ENCODE measurements at regions not wholly inside any gene's neighbourhood (a gene's known extent, or its start where the extent isn't known, plus 50 kb on each side); places are given as distances from the start of the nearest gene placed in this dataset.

DNA sequence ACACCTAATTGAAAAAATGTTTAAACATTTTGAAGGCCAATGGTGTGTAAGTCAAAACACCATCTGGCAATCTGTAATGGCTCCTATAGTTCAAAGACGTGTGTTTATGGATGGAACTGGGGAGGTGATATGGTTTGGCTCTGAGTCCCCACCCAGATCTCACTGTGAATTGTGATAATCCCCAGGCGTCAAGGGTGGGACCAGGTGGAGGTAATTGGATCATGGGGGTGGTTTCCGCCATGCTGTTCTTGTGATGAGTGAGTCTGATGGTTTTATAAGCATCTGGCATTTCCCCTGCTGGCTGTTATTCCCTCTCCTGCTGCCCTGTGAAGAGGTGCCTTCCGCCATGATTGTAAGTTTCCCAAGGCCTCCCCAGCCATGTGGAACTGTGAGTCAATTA is 52.2 kb downstream of the ADRA2C start:
- DNase-seq (ENCODE audit: low read depth, low spot score): no peak
- H3K9me3 ChIP-seq (ENCODE audit: control insufficient read depth, insufficient read depth, low read length): no peaks in the 10 kb centered on the region
- H3K4me3 ChIP-seq (ENCODE audit: low read length): no peak overlapping the region
- no peaks in the 10 kb centered on the region for H3K27me3 ChIP-seq (ENCODE audit: control insufficient read depth, insufficient read depth, low read length)
- no CpG with 5 or more reads among the region's 4 CpGs for WGBS (ENCODE audit: insufficient coverage, insufficient read length)
- H3K4me1 ChIP-seq (ENCODE audit: control insufficient read depth, insufficient read depth, low read length): peaks cover 5% of the 10 kb centered on the region; the same call in 1 of the 2 replicates
- H3K36me3 ChIP-seq (ENCODE audit: control insufficient read depth, insufficient read depth, low read length): no peaks in the 10 kb centered on the region
- no peak overlapping the region for H3K27ac ChIP-seq (ENCODE audit: low read length)

DNA sequence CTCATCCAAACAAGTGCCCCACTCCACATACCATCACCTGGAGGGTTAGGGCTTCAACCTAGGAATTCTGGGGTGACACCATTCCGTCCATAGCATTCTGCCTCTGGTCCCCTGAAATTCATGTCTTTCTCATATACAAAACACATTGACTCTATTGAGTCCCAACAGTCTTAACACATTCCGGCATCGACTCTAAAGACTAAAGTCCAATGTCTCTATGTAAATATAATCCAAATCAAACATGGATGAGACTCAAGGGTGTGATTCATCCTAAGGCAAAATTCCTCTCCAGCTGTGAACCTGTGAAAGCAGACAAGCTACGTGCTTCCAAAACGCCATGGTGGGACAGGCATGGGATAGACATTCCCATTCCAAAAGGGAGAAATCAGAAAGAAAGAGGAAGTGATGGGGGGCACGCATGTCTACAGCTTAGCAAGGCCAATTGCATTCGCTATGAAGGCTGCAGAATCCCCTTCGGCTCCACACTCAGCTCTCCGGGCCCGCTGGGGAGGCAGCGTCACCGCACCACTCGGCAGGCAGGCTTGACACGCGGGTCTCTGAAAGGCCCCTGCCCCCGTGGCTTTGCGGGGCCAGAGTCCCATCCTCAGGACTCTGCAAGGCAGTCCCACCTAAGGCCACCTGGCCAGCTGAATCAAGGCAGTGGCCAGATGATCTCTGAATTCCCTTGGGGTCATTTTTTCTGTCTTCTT is 53.2 kb downstream of the ADRA2C start:
- no peaks in the 10 kb centered on the region for H3K27me3 ChIP-seq (ENCODE audit: control insufficient read depth, insufficient read depth, low read length)
- no CpG with 5 or more reads among the region's 17 CpGs for WGBS (ENCODE audit: insufficient coverage, insufficient read length)
- H3K4me1 ChIP-seq (ENCODE audit: control insufficient read depth, insufficient read depth, low read length): peaks cover 5% of the 10 kb centered on the region; the same call in 1 of the 2 replicates
- H3K9me3 ChIP-seq (ENCODE audit: control insufficient read depth, insufficient read depth, low read length): no peaks in the 10 kb centered on the region
- H3K4me3 ChIP-seq (ENCODE audit: low read length): no peak overlapping the region
- no peak for DNase-seq (ENCODE audit: low read depth, low spot score)
- no peaks in the 10 kb centered on the region for H3K36me3 ChIP-seq (ENCODE audit: control insufficient read depth, insufficient read depth, low read length)
- no peak overlapping the region for H3K27ac ChIP-seq (ENCODE audit: low read length)

DNA sequence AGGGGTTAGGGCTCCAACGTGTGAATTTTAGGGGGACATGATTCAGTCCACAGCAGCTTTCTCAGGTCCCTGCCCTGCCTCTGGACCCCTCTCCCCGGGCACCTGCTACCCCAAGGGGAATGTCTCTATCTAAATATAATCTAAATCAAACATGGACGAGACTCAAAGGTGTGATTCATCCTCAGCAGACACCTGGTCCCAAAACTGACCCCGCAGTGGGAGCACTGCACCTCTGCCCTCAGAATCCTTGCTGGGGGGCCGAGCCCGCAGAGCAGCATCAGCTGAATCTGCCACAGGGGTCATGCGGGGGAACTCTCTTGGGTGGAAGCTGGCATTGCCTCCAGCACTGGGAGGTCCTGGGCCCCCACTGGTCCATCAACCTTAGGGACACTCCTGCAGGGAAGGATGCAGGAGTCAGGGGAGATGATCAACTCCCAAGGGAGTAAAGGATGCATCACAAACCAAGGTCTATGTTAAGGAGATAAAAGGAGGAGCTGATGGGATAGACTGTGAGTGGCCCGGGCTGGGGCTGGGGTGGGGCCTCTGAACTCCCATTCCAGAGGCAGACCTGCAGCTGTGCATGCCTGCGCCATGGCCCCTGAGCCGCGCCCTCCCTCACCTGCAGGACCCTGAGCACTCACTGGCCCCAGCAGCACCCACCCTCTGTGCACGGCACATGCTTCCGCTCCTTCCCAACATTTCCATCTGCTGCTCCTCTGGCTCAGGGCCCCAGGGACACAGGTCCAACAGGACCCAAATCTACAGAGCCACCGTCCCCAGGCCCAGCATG is 54.0 kb downstream of the ADRA2C start:
- Histone ChIP-seq H3K9me3 (ENCODE audit: control insufficient read depth, insufficient read depth, low read length) (no peaks in the 10 kb centered on the region), H3K27me3 (ENCODE audit: control insufficient read depth, insufficient read depth, low read length) (no peaks in the 10 kb centered on the region), H3K4me3 (ENCODE audit: low read length) (no peak overlapping the region), H3K36me3 (ENCODE audit: control insufficient read depth, insufficient read depth, low read length) (no peaks in the 10 kb centered on the region), H3K27ac (ENCODE audit: low read length) (no peak overlapping the region), H3K4me1 (ENCODE audit: control insufficient read depth, insufficient read depth, low read length) (peaks cover 5% of the 10 kb centered on the region; the same call in 1 of the 2 replicates)
- DNase-seq (ENCODE audit: low read depth, low spot score): no peak
- WGBS (ENCODE audit: insufficient coverage, insufficient read length): no CpG with 5 or more reads among the region's 14 CpGs

DNA sequence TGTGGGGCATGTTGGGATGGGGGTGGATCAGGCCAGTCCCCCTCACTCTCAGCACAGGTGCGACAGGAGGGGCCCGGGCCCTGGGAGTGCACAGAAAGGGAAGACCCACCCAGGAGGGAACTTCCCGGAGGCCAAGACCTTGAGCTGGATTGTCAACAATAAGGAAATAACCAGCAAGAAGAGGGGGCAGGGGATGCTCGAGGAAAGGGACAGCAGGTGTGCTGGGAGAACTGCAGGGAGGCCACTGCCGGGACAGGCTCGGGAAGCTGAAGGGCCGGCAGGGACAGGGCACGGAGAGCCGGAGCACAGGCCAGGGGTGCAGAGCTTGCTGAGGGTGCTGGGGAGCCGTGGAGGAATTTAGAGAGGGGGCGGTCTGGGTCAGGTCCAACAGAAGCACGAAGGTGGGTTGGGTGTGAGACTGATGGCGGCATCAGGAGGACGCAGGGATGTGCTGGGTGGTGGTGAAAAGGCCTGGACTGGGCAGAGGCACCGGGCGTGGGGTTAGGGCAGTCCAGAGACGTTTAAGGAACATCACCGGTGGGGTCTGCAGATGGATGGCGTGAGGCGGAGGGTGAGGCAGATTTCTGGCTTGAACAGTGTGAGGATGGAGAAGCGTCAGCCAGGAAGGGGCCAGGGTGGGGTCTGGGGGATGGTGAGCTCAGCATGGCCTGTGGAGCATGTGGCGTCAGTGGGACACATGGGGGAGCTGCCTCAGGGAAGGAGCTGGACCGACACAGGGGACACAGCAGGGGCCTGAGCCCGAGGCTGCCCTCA is 54.8 kb downstream of the ADRA2C start:
- no peak overlapping the region for H3K4me3 ChIP-seq (ENCODE audit: low read length)
- H3K27ac ChIP-seq (ENCODE audit: low read length): no peak overlapping the region
- H3K9me3 ChIP-seq (ENCODE audit: control insufficient read depth, insufficient read depth, low read length): no peaks in the 10 kb centered on the region
- no peak for DNase-seq (ENCODE audit: low read depth, low spot score)
- H3K36me3 ChIP-seq (ENCODE audit: control insufficient read depth, insufficient read depth, low read length): no peaks in the 10 kb centered on the region
- WGBS (ENCODE audit: insufficient coverage, insufficient read length): no CpG with 5 or more reads among the region's 24 CpGs
- no peaks in the 10 kb centered on the region for H3K27me3 ChIP-seq (ENCODE audit: control insufficient read depth, insufficient read depth, low read length)
- peaks cover 5% of the 10 kb centered on the region; the same call in 1 of the 2 replicates for H3K4me1 ChIP-seq (ENCODE audit: control insufficient read depth, insufficient read depth, low read length)

DNA sequence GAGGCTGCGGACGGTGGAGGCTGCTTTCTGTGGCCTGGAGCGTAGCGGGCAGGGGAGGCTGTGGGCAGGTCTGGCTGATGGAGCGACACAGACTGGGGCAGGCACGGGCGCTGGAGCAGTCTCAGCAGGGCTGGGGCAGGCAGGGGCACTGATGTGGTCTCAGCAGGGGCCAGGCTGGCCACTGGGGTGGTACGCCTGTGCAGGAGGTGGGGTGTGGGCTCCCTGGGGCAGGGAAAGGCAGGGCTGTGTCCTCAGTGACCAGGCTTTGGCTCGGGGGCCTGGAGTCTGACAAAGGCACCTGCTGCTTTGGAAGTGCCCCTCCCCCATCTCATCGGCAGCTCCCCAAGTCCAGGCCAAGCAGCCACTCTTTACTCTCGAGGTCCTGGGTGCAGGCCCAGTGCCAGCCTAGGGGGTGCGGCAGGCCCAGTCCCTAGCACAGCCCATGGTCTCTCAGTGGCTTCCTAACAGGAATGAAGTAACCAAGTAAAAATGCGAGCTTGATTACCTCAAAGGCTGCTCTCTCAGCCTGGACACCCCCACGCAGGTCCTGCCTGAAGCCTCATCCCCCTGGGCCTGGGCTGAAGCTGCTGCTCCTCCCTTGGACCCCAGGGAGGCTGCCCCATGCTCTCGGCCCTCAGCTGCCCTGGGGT is 55.5 kb downstream of the ADRA2C start:
- no CpG with 5 or more reads among the region's 15 CpGs for WGBS (ENCODE audit: insufficient coverage, insufficient read length)
- no peaks in the 10 kb centered on the region for H3K36me3 ChIP-seq (ENCODE audit: control insufficient read depth, insufficient read depth, low read length)
- no peak for DNase-seq (ENCODE audit: low read depth, low spot score)
- no peak overlapping the region for H3K27ac ChIP-seq (ENCODE audit: low read length)
- peaks cover 5% of the 10 kb centered on the region; the same call in 1 of the 2 replicates for H3K4me1 ChIP-seq (ENCODE audit: control insufficient read depth, insufficient read depth, low read length)
- H3K9me3 ChIP-seq (ENCODE audit: control insufficient read depth, insufficient read depth, low read length): no peaks in the 10 kb centered on the region
- H3K27me3 ChIP-seq (ENCODE audit: control insufficient read depth, insufficient read depth, low read length): no peaks in the 10 kb centered on the region
- H3K4me3 ChIP-seq (ENCODE audit: low read length): no peak overlapping the region

DNA sequence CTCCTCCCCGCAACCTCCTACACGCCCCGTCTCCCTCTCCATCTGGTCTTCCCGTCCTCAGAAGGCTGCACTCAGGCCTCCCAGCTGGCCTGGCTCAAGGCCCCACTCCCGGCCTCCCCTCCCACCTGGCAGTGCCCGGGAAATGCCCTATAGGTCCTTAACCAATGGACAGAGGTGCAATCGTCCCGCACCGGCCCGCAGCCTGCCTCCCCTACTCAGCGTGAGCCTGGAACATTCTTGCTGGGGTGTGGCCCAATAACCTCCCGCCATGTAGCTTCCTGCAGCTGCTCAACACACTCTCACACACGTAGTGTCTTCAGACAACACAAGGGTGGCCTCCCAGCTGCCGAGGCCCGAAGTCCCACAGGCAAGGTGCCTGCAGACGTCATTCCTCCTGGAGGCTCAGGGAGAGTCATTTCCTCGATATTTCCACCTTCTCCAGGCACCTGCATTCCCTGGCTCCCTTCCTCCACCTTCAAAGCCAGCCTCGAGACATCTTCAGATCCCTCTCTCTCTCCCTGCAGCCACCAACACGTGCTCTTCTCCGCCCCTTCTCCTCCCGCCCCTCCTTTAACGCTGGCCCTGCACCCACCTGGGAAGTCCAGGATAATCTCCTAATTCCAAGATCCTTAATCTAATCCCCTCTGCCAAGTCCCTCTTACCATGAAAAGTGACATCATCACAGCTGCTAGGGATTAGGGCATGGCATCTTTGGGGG is 56.2 kb downstream of the ADRA2C start:
- H3K4me3 ChIP-seq (ENCODE audit: low read length): no peak overlapping the region
- peaks cover 5% of the 10 kb centered on the region; the same call in 1 of the 2 replicates for H3K4me1 ChIP-seq (ENCODE audit: control insufficient read depth, insufficient read depth, low read length)
- no peaks in the 10 kb centered on the region for H3K9me3 ChIP-seq (ENCODE audit: control insufficient read depth, insufficient read depth, low read length)
- no peaks in the 10 kb centered on the region for H3K27me3 ChIP-seq (ENCODE audit: control insufficient read depth, insufficient read depth, low read length)
- no peaks in the 10 kb centered on the region for H3K36me3 ChIP-seq (ENCODE audit: control insufficient read depth, insufficient read depth, low read length)
- no CpG with 5 or more reads among the region's 22 CpGs for WGBS (ENCODE audit: insufficient coverage, insufficient read length)
- H3K27ac ChIP-seq (ENCODE audit: low read length): no peak overlapping the region
- DNase-seq (ENCODE audit: low read depth, low spot score): no peak

DNA sequence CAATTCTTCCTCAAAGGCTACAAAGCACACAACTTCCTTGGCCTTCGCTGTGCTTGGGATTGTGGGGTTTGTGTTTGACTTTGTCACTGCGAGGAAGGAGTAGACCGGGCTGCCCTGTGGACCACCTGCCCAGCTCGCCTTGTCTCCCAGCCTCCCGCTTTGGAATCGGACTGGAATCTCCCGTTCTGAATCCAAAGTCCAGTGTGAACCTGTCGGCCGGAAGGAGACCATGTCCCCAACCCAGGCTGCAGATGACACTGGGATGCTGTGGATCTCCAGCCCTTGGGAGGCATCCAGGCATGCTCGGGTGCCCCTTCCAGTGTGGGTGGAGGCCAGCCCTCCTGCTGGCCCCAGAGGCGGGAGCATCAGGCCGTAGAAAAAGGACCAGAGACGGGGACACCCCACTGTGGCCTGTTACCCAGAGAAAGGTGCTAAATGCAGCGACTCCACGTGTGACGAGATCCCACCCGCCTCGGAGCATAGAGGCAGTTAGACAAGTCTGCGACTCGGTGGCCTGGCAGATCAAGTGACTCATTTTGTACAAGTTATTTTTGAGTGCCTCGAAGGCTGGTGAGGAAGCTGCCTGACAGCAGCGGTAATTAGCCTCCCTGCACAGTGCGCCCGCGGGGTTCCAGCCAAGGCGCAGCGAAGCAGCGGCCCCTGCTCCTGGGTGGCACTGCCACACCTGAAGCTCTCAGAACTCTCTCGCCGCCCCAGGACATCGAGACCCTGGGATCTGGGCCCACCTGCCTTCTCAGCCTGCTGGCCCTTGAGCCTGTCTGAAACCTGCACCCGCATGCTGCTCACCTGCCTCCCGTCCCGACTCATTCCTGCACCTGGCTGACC is 57.5 kb downstream of the ADRA2C start:
- no peaks in the 10 kb centered on the region for H3K36me3 ChIP-seq (ENCODE audit: control insufficient read depth, insufficient read depth, low read length)
- DNase-seq (ENCODE audit: low read depth, low spot score): no peak
- H3K4me3 ChIP-seq (ENCODE audit: low read length): no peak overlapping the region
- peaks cover 5% of the 10 kb centered on the region; the same call in 1 of the 2 replicates for H3K4me1 ChIP-seq (ENCODE audit: control insufficient read depth, insufficient read depth, low read length)
- WGBS (ENCODE audit: insufficient coverage, insufficient read length): no CpG with 5 or more reads among the region's 34 CpGs
- no peaks in the 10 kb centered on the region for H3K9me3 ChIP-seq (ENCODE audit: control insufficient read depth, insufficient read depth, low read length)
- no peak overlapping the region for H3K27ac ChIP-seq (ENCODE audit: low read length)
- no peaks in the 10 kb centered on the region for H3K27me3 ChIP-seq (ENCODE audit: control insufficient read depth, insufficient read depth, low read length)

DNA sequence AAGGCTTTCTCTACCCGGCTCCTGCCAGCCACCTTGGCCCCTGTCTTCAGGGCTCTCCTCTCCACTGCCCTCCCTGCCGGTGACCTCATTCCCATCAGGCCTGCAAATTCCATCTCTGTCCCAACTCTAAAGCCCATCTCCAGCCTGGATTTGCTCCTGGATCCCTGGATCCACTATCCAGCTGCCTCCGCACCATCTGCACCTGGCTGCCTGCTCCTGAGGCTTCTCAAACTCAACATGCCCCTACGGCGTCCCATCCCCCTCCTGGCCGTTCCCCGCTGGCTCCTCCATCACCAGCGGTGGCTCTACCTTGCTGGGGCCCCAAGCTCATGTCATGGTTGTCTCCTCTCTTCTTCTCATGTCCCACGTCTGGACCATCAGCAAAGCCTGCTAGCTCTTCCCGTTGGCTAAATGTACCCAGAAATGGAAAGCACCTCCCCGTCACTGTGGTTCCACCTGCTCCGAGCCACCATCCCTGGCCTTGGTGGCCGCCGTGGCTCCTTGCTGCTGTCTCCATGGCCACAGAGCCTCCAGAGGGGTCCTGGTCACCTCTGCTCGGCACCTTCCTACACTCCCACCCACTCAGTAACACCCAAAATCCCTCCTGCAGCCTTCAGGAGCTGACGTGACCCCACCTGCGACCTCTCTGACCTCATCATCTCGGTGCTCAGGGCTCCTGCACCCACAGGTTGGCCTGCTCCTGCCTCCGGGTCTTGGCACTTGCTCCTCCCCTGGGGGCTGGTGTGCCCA is 58.5 kb downstream of the ADRA2C start:
- H3K36me3 ChIP-seq (ENCODE audit: control insufficient read depth, insufficient read depth, low read length): no peaks in the 10 kb centered on the region
- H3K27me3 ChIP-seq (ENCODE audit: control insufficient read depth, insufficient read depth, low read length): no peaks in the 10 kb centered on the region
- no peaks in the 10 kb centered on the region for H3K9me3 ChIP-seq (ENCODE audit: control insufficient read depth, insufficient read depth, low read length)
- no peak overlapping the region for H3K27ac ChIP-seq (ENCODE audit: low read length)
- H3K4me1 ChIP-seq (ENCODE audit: control insufficient read depth, insufficient read depth, low read length): peaks cover 5% of the 10 kb centered on the region; the same call in 1 of the 2 replicates
- H3K4me3 ChIP-seq (ENCODE audit: low read length): no peak overlapping the region
- DNase-seq (ENCODE audit: low read depth, low spot score): no peak
- WGBS (ENCODE audit: insufficient coverage, insufficient read length): no CpG with 5 or more reads among the region's 19 CpGs

DNA sequence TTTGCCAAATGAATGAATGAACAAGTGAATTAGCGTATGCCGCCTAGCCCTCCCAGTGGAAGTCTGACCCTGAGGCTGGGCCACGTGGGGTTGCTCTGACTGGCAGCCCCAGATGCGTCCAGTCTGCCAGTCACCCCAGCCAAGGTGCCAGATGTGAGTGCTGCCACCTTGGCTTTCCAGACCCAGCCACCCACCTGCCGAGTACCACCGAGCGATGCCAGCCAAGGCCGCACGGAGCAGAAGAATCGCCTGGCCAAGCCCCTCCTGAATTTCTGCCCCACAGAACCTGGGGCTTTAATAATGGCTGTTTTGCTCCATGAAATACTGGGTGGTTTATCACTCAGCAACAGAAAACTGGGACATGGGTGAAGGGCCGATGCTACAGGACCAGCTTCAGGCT is 59.3 kb downstream of the ADRA2C start:
- Histone ChIP-seq H3K36me3 (ENCODE audit: control insufficient read depth, insufficient read depth, low read length) (no peaks in the 10 kb centered on the region), H3K4me3 (ENCODE audit: low read length) (no peak overlapping the region), H3K27me3 (ENCODE audit: control insufficient read depth, insufficient read depth, low read length) (no peaks in the 10 kb centered on the region), H3K4me1 (ENCODE audit: control insufficient read depth, insufficient read depth, low read length) (peaks cover 8% of the 10 kb centered on the region), H3K9me3 (ENCODE audit: control insufficient read depth, insufficient read depth, low read length) (no peaks in the 10 kb centered on the region), H3K27ac (ENCODE audit: low read length) (no peak overlapping the region)
- no peak for DNase-seq (ENCODE audit: low read depth, low spot score)
- no CpG with 5 or more reads among the region's 11 CpGs for WGBS (ENCODE audit: insufficient coverage, insufficient read length)
